ENCODE measurements at regions not wholly inside any gene's neighbourhood (a gene's known extent, or its start where the extent isn't known, plus 50 kb on each side); places are given as distances from the start of the nearest gene placed in this dataset.

DNA sequence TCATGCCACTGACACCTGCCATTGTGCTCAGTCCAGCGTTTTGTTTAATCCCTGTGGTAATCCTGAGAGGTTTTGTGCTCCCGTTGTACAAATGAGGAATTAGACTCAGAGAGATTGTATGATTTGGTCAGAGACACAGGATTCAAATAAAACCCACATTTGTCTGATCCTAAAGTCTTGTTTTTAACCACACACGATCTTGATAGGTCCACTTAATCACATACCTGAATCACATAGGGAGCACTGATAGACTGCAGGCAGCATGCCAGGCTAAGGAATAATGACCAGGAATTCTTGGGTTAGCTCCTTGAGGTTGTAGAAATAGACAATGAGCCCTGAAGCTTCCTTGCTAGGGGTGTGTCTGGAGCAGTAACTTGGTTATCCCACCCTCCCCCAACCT is 202.6 kb upstream of the RGS6 start:
- TF ChIP-seq, protein P1, sequence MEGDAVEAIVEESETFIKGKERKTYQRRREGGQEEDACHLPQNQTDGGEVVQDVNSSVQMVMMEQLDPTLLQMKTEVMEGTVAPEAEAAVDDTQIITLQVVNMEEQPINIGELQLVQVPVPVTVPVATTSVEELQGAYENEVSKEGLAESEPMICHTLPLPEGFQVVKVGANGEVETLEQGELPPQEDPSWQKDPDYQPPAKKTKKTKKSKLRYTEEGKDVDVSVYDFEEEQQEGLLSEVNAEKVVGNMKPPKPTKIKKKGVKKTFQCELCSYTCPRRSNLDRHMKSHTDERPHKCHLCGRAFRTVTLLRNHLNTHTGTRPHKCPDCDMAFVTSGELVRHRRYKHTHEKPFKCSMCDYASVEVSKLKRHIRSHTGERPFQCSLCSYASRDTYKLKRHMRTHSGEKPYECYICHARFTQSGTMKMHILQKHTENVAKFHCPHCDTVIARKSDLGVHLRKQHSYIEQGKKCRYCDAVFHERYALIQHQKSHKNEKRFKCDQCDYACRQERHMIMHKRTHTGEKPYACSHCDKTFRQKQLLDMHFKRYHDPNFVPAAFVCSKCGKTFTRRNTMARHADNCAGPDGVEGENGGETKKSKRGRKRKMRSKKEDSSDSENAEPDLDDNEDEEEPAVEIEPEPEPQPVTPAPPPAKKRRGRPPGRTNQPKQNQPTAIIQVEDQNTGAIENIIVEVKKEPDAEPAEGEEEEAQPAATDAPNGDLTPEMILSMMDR (conservative IDR thresholded peaks at IDR 0.05; ENCODE audit: low read depth, low read length), result no peak
- TF ChIP-seq MAZ (IDR thresholded peaks at IDR 0.05; ENCODE audit: borderline replicate concordance, low read depth, low read length) (no peak), USF2 (IDR thresholded peaks at IDR 0.05; ENCODE audit: low read depth, low read length) (no peak), RCOR1 (IDR thresholded peaks at IDR 0.05; ENCODE audit: insufficient replicate concordance, low read length) (no peak), RFX5 (IDR thresholded peaks at IDR 0.05; ENCODE audit: low read depth, low read length) (no peak), MXI1 (IDR thresholded peaks at IDR 0.05; ENCODE audit: borderline replicate concordance, low read depth, low read length) (no peak), POLR2A (IDR thresholded peaks at IDR 0.05; ENCODE audit: low read depth, low read length) (no peak)
